ENCODE measurements at regions not wholly inside any gene's neighbourhood (a gene's known extent, or its start where the extent isn't known, plus 50 kb on each side); places are given as distances from the start of the nearest gene placed in this dataset.

DNA sequence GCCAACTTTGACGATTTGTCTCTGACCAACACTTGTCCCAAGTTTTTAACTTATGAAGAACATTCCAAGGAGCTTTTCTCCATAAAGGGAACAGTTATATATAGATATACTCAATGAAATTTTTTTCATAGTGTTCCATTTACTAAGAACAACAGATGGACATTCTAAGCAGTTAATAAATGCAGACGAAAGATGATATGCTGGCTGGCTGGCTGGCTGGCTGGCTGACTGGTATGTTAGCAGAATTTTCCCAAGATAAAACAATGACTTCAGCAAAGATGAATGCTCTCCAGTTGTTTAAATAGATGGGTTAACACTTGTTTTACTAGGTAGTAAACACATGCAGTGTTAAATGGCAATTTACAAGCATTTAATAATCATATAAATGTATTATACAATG is 62.2 kb downstream of the SPANXN3 start:
- CTCF ChIA-PET: no interaction called here
- POLR2A ChIA-PET: no interaction called here

DNA sequence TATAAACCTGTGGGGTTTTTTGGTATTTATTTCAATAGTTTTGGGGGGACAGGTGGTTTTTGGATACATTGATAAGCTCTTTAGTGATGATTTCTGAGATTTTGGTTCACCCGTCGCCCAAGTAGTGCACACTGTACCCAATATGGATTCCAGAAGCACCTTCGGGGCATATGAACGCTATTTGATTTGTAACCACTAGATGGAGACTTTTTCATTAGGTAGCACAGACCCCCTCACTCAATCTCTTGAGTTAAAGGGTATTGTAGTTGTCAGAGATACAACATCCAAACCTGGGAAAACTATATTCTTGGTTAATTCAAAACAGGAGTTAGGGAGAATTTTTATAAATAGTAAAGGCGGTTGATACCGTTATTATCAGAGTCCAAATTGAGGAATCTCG is 79.8 kb downstream of the SPANXN3 start:
- CTCF ChIA-PET: no interaction called here
- no peak for DNase-seq (ENCODE audit: extremely low spot score)
- POLR2A ChIA-PET: no interaction called here

More for the DNA sequence above, 62.2 kb downstream of the SPANXN3 start:
- TF ChIP-seq, protein P1, sequence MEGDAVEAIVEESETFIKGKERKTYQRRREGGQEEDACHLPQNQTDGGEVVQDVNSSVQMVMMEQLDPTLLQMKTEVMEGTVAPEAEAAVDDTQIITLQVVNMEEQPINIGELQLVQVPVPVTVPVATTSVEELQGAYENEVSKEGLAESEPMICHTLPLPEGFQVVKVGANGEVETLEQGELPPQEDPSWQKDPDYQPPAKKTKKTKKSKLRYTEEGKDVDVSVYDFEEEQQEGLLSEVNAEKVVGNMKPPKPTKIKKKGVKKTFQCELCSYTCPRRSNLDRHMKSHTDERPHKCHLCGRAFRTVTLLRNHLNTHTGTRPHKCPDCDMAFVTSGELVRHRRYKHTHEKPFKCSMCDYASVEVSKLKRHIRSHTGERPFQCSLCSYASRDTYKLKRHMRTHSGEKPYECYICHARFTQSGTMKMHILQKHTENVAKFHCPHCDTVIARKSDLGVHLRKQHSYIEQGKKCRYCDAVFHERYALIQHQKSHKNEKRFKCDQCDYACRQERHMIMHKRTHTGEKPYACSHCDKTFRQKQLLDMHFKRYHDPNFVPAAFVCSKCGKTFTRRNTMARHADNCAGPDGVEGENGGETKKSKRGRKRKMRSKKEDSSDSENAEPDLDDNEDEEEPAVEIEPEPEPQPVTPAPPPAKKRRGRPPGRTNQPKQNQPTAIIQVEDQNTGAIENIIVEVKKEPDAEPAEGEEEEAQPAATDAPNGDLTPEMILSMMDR (IDR thresholded peaks at IDR 0.05; ENCODE audit: control extremely low read depth, extremely low read depth, low read depth, missing control alignments): no peak
- DNase-seq (ENCODE audit: extremely low spot score): no peak

DNA sequence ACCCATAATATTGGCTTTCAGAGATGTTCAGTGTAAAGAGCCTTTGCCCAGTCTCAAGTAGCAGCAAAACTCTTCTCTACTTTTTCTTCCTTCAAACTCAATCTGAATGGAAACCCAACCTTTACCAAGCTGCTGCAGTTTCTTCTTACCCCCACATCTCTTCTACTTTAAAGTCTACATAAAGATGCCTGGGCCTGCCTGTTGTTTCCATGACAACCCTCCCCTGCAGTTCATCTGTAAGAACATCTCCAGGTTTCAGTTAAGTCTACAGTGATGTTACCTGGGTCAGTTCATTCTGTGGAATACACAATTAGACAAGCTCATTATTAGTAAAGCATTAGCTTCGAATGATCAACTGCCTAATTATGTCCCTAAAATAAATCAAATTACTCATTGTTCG is 81.4 kb downstream of the SPANXN3 start:
- TF ChIP-seq, protein P1 (IDR thresholded peaks at IDR 0.05; ENCODE audit: control extremely low read depth, extremely low read depth, low read depth, missing control alignments): no peak
- CTCF ChIA-PET: no interaction called here
- DNase-seq (ENCODE audit: extremely low spot score): no peak
- POLR2A ChIA-PET: no interaction called here

More for the DNA sequence above, 79.8 kb downstream of the SPANXN3 start:
- TF ChIP-seq, protein P1 (IDR thresholded peaks at IDR 0.05; ENCODE audit: control extremely low read depth, extremely low read depth, low read depth, missing control alignments): no peak

DNA sequence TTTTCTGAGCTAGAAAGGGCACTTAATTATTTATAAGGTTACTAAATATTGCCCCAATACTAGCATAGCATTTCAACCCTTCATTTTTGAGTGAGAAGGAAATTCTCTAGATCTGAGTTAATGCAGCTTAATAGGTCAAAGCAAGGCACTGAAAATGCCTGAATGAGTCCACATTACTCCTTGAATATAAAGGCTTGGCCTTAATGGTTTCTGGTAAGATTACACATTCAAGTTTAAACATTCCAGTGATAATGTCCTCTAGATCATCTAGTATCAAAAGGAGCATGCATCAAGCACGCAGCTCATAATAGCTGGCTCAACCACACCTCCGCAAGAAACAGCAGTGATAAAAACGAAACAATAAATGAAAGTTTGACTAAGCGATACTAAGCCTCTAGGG is 87.5 kb downstream of the SPANXN3 start:
- POLR2A ChIA-PET: no interaction called here
- DNase-seq (ENCODE audit: extremely low spot score): no peak
- TF ChIP-seq, protein P1 (IDR thresholded peaks at IDR 0.05; ENCODE audit: control extremely low read depth, extremely low read depth, low read depth, missing control alignments): no peak
- CTCF ChIA-PET: no interaction called here

DNA sequence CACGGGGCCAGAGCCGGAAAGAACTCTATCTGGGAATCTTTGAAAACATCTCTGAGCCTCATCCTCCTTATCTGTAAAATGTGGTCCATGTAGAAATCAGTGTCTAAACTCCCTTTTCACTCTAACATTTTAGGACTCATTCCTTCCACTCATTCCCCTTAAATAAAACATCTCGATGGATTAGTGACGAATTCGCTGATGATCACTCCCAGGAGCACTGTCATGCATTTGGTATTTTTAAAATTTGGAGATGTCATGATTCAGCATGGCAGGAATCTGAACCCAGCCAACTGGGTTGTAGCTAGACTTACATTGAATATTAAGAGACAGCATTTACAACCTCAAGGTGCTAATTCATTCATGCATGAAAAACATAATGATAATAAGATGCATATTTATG is 88.1 kb downstream of the SPANXN3 start:
- POLR2A ChIA-PET: no interaction called here
- no peak for DNase-seq (ENCODE audit: extremely low spot score)
- TF ChIP-seq, protein P1 (IDR thresholded peaks at IDR 0.05; ENCODE audit: control extremely low read depth, extremely low read depth, low read depth, missing control alignments): no peak
- CTCF ChIA-PET: no interaction called here

DNA sequence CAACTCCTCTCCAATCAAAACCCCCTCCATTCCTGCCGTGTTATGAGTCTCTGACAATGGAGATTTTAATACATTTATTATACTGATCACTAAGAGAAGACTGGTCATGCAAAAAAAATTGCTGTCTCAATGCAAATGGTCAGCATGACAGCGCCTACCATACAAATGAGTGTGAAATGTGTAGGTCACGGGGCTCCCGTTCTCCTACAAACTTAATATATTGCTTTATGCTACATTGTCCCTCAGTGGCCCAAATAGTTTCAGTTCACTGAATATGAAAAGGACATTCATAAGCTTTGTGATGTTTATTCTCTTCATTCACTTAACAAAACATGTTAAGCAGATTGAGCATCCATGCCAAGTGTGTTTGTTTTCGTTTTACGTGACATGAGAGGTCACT is 116.1 kb downstream of the SPANXN3 start:
- POLR2A ChIA-PET: no interaction called here
- DNase-seq (ENCODE audit: extremely low spot score): no peak
- CTCF ChIA-PET: interaction anchor here (1.5 kb wide), 1 partner anchor 15 kb away, joined by 4 read pairs; no protein-coding TSS in a partner anchor
- TF ChIP-seq, protein P1 (IDR thresholded peaks at IDR 0.05; ENCODE audit: control extremely low read depth, extremely low read depth, low read depth, missing control alignments): no peak

DNA sequence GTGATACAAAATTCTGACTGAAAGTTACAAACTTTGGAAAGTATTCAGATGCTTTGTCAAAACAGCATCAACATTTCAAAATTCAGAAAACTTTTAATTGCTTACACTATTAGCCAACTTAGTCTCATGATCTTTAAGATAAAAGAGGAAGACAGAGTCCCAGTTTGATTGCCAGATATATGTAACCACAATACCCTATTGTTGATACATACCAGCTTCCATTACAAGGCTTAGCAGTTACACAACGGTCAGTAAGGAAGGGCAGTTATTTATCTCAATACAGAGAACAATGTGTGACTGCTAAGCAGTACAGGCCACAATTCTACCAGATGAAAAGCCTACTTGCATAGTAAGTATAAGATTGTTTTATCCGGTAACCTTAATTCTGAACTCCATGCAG is 138.4 kb downstream of the SPANXN3 start:
- TF ChIP-seq, protein P1 (IDR thresholded peaks at IDR 0.05; ENCODE audit: control extremely low read depth, extremely low read depth, low read depth, missing control alignments): no peak
- DNase-seq (ENCODE audit: extremely low spot score): no peak
- POLR2A ChIA-PET: no interaction called here
- CTCF ChIA-PET: no interaction called here
